ENCODE measurements at regions not wholly inside any gene's neighbourhood (a gene's known extent, or its start where the extent isn't known, plus 50 kb on each side); places are given as distances from the start of the nearest gene placed in this dataset.
"Not testable (repeated sequence)": the region's sequence is repeated elsewhere in the genome, so short reads cannot be mapped to it uniquely, and the experiment has no call there.

GRCh38 chr2:224178056-224178455 lies 139.0 kb upstream of the SERPINE2 start:
- DNase-seq (ENCODE audit: low read depth in 2 of 2) = peak in 1 of 2 donors; percentile 18

DNA sequence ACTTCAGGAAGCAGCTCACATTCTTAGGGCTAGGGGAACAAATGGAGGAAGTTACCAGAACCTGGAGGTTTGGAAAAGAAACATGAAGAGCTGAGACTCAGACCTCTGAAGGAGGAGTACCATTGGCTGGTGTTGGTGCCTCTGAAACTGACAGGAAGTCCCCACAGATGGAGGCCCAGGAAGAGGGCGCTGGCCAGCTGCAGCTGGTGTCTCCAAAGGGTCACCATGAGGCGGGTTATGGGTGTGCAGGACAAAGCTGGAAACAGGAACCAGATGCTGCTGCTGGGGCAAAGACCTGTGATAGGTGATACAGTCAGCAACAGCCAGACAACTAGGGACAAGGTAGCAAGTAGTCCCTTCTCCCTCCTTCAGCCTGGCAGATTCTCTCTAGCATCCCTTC lies 136.5 kb upstream of the SERPINE2 start:
- DNase-seq (ENCODE audit: low read depth in 2 of 2) = peak in 1 of 2 donors; percentile 37

GRCh38 chr2:224174990-224175389 lies 135.9 kb upstream of the SERPINE2 start:
- DNase-seq (ENCODE audit: low read depth in 2 of 2) = no peak

- DNase-seq (ENCODE audit: low read depth in 2 of 2) = no peak
These were observed 135.4 kb upstream of the SERPINE2 start for GRCh38 chr2:224174521-224174920.

GRCh38 chr2:224173933-224174332 lies 134.8 kb upstream of the SERPINE2 start:
- DNase-seq (ENCODE audit: low read depth in 2 of 2) = no peak

- DNase-seq (ENCODE audit: low read depth in 2 of 2) = peak; percentile 49 to 69
These were observed 134.1 kb upstream of the SERPINE2 start for GRCh38 chr2:224173210-224173609.

- no peak for DNase-seq (ENCODE audit: low read depth in 2 of 2)
These were observed 132.1 kb upstream of the SERPINE2 start for GRCh38 chr2:224171226-224171625.

DNA sequence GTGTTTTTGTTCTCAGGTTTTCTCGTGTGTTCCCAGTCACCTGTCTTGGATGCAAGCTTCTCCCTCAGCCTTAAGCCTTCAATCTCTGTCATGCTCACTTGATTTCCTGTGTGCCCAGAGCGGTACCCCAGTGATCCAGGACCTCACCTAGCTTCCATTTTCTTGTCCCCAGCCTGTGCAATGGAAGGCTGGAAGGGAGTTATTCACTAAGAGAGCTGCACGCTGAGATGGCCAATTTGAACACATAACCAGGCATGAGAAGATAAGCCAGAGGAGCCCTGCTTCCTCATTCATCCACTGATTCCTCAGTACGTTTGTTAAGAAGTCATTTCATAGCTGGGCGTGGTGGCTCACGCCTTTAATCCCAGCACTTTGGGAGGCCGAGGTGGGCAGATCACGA lies 130.8 kb upstream of the SERPINE2 start:
- no peak for DNase-seq (ENCODE audit: low read depth in 2 of 2)

- not testable (repeated sequence) for DNase-seq (ENCODE audit: low read depth in 2 of 2)
These were observed 128.7 kb upstream of the SERPINE2 start for GRCh38 chr2:224167781-224168180.

DNA sequence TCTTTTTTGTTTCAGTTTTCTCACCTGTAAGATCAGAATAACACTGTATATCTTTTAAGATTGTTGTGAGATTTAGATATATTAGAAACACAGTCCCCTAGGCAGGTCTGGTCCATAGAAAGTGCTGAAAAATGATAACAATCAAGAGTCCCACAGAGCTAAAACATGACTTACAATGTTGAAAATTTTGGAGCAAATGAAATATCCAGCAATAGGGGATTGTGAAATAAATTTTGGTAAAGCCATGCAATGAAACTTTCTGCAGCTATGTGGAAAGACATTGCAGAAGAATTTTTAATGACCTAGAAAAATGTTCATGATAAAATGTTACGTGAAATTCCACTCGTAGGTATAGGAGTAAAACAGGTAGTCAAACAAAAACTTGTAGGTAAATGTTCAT lies 127.6 kb upstream of the SERPINE2 start:
- no peak for DNase-seq (ENCODE audit: low read depth in 2 of 2)

DNA sequence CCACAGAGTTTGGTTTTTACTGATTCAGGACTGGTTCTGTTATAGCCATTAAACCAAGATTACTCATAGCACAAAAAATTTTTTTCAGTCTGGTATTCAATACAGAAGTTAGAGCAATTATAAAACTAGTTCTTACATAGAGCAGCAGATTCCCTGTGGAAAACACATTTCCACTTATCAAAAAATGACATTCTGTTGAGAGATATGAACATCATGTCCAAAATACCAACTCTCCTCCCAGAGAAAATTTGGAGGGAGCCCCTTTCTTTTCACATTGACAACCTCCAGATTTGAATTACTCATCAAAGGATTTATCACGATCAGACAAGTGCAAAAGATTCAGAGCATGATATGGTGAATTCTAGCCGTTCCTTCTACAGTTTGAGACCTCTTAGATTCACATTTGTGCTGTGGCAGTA lies 126.8 kb upstream of the SERPINE2 start:
- no peak for DNase-seq (ENCODE audit: low read depth in 2 of 2)

DNA sequence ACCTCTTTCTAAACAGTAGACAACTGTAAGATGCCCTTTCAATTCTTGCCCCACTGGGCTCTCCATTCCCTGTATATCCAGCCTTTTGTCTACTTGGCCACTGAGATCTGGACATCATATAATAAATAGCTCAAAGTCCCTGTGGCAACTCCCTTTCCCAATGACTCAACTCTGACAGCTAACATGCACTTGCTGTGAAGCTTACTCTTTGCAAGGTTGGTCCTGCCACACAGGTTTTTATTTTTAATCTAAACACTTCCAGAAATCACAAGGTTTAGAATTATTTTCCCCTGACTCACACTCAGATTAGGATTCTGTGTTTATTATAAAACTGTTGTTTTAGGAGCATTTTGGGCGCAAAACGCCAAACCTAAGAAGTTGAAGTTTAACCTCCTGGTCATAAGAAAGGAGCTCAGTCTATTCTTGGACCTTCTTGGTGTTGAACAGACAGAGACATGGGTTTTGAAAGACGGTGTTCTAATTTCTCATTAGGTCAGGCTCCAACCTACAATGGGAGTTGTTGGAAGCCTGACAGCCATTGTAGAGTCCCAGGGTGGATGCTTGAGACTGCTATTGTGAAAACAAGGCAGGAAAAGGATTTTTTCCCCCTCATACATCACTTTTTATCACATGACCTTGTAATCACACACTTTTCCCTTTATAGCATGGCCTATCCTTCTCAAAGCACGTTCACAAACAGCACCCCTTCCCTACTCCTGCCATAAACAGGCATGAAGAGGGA lies 124.7 kb upstream of the SERPINE2 start:
- DNase-seq (ENCODE audit: low read depth in 2 of 2) = peak in 1 of 2 donors; percentile 38

- peak in 1 of 2 donors; percentile 14 for DNase-seq (ENCODE audit: low read depth in 2 of 2)
These were observed 123.0 kb upstream of the SERPINE2 start for GRCh38 chr2:224162122-224162521.

DNA sequence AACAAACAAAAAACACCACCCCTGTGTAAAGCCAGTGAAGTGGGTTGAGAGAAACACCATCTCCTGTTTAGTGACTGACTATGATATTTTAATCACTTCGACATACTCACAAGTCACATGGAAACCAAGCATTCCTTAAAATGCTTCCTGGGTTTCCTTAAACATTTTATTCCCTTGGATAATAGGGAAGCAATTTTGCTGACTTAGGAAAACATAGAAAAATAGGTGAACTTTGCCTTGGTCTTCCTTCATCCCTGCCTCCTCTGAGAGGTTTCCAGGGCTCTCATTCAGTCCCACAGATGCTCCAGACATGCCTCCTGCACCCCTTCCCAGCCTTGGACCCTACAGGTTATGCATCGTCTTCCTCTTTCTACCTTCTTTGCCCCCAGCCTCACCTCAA lies 122.6 kb upstream of the SERPINE2 start:
- no peak for DNase-seq (ENCODE audit: low read depth in 2 of 2)

- DNase-seq (ENCODE audit: low read depth in 2 of 2) = peak in 1 of 2 donors; percentile 46
These were observed 121.8 kb upstream of the SERPINE2 start for GRCh38 chr2:224160917-224161316.

- DNase-seq (ENCODE audit: low read depth in 2 of 2) = no peak
These were observed 120.4 kb upstream of the SERPINE2 start for GRCh38 chr2:224159345-224159928.

DNA sequence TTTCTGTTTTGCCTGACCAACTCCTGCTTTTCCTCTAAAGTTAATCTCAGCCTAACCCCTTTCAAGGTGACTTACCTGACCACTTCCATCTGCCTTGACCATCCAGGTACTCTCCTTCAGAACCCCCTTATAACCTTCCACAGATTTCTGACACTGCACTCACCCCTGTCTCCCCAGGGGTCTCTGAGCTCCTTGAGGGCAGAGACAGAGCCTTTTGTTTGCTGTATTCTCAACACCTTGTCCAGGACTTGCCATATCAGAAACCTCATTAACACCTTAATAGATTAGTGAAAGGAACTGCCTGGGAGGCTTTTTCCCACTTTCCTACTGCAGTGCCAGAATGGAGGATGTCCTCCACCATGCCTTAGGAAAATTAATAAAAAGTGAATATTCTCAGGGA lies 119.7 kb upstream of the SERPINE2 start:
- no peak for DNase-seq (ENCODE audit: low read depth in 2 of 2)

- no peak for DNase-seq (ENCODE audit: low read depth in 2 of 2)
These were observed 119.0 kb upstream of the SERPINE2 start for GRCh38 chr2:224158061-224158460.

DNA sequence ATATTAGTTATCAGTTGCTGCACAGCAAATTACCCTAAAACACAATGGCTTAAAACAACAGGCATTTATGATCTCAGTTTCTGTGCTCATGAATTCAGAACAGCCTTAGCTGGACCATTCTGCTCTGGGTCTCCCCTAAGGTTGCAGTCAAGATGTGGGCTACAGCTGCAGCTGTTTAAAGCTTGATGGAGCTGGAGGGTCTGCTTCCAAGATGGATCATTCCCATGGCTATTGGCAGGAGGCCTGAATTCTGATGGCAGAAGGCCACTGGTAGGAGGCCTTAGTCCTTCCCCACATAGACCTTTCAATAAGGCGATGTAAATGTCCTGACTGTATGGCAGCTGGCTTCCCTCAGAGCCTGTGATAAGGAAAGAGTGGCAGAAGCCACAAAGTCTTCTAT lies 118.6 kb upstream of the SERPINE2 start:
- DNase-seq (ENCODE audit: low read depth in 2 of 2) = no peak

DNA sequence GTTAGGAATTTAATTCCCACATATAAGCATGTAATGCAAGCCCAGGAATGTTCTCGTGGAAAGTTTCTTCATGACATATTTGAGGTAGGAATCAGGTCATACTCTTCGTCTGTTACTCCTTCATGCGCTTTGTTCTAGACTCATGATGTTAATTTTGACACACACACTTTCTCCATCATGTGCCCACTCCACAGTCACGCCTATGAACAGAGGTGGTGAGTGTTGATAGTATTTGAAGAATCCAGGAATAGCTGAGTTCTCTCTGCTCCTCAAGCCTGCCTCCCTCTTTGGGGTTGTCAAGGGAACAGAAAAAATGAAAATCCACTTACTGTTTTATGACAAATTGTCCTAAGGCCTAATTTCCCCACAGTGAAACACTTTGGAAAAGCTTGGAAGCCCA lies 117.3 kb upstream of the SERPINE2 start:
- no peak for DNase-seq (ENCODE audit: low read depth in 2 of 2)

DNA sequence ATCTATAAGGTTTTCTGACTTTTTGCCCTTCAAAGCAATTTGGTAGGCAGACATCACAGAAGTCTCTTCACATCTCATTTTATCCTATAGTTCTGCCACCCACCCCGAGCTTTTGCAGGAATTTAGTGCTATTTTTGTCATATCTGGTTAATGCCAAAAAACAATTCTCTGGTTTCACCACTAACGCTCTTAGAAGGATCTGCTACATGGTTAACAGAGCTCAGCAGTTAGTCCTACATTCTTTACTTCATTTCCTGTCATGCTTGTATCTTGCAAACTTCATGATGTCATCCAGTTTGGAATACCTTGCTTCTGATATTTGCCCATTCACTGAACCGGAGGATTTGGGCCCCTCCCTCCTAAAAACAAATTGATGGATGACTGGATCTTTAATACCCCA lies 116.8 kb upstream of the SERPINE2 start:
- no peak for DNase-seq (ENCODE audit: low read depth in 2 of 2)

DNA sequence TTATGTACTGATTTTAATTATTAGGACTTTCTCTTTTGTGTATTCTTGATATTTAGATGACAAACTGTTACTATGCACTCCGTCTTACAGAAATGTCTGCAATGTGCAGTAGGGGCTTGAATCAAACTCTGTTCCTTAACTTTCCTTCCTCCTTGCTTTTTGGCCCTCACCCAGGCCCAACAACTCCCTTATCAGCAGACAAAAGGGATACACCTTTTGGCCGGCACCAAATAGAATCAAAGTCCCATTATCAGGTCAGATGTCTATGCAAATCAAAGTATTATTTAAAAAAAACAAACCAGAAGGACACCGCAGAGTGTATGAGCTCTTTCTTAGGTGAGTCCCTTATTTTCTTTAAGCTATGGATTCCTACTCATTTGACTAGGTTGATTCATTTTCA lies 116.3 kb upstream of the SERPINE2 start:
- no peak for DNase-seq (ENCODE audit: low read depth in 2 of 2)

GRCh38 chr2:224151680-224152310 lies 112.7 kb upstream of the SERPINE2 start:
- DNase-seq (ENCODE audit: low read depth in 2 of 2) = no peak
